ENCODE measurements at regions not wholly inside any gene's neighbourhood (a gene's known extent, or its start where the extent isn't known, plus 50 kb on each side); places are given as distances from the start of the nearest gene placed in this dataset.

- H3K9ac ChIP-seq (ENCODE audit: low read depth, low read length): no peak overlapping the region
- no peak overlapping the region for H3K4me2 ChIP-seq (ENCODE audit: insufficient read depth, low read length)
- DNase-seq (no peak), ATAC-seq (ENCODE audit: insufficient read depth, low read depth) (no peak)
- TF ChIP-seq EZH2 (IDR thresholded peaks at IDR 0.05; ENCODE audit: borderline replicate concordance, low read depth, low read length, severe bottlenecking): no peak
- TF ChIP-seq, protein P1, sequence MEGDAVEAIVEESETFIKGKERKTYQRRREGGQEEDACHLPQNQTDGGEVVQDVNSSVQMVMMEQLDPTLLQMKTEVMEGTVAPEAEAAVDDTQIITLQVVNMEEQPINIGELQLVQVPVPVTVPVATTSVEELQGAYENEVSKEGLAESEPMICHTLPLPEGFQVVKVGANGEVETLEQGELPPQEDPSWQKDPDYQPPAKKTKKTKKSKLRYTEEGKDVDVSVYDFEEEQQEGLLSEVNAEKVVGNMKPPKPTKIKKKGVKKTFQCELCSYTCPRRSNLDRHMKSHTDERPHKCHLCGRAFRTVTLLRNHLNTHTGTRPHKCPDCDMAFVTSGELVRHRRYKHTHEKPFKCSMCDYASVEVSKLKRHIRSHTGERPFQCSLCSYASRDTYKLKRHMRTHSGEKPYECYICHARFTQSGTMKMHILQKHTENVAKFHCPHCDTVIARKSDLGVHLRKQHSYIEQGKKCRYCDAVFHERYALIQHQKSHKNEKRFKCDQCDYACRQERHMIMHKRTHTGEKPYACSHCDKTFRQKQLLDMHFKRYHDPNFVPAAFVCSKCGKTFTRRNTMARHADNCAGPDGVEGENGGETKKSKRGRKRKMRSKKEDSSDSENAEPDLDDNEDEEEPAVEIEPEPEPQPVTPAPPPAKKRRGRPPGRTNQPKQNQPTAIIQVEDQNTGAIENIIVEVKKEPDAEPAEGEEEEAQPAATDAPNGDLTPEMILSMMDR (IDR thresholded peaks at IDR 0.05; ENCODE audit: borderline replicate concordance, extremely low read depth, low read length, poor library complexity, severe bottlenecking): no peak
- no peak overlapping the region for H3K4me3 ChIP-seq (ENCODE audit: low read depth in 1 of 2, low read length in 2 of 2)
- no peaks in the 10 kb centered on the region for H3K27me3 ChIP-seq (ENCODE audit: insufficient read depth, low read length, poor library complexity)
- H3K36me3 ChIP-seq (ENCODE audit: insufficient read depth, low read length): no peaks in the 10 kb centered on the region
- H3K27ac ChIP-seq (ENCODE audit: low read length): no peak overlapping the region
- no peaks in the 10 kb centered on the region for H3K4me1 ChIP-seq (ENCODE audit: insufficient read depth, low read length)
- H3K79me2 ChIP-seq (ENCODE audit: insufficient read depth, low read length): no peaks in the 10 kb centered on the region
- no peak overlapping the region for H2AFZ ChIP-seq (ENCODE audit: low read depth, low read length)
- H4K20me1 ChIP-seq (ENCODE audit: insufficient read depth, low read length): no peaks in the 10 kb centered on the region
- H3K9me3 ChIP-seq (ENCODE audit: insufficient read depth, low read length, severe bottlenecking): no peaks in the 10 kb centered on the region
Observed at GRCh38 chr2:116645155-116645554, 1169.3 kb upstream of the DDX18 start.

DNA sequence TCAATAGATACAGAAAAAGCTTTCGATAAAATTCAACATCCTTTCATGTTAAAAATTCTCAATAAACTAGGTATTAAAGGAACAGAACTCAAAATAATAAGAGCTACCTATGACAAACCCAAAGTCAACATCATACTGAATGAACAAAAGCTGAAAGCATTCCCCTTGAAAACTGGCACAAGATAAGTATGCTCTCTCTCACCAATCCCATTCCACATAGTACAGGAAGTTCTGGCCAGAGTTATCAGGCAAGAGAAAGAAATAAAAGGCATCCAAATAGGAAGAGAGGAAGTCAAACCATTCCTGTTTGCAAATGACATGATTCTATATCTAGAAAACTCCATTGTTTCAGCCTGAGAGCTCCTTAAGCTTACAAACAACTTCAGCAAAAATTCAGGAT is 1145.8 kb upstream of the DDX18 start:
- no peaks in the 10 kb centered on the region for H3K27me3 ChIP-seq (ENCODE audit: insufficient read depth, low read length, poor library complexity)
- no peak overlapping the region for H3K27ac ChIP-seq (ENCODE audit: low read length)
- H4K20me1 ChIP-seq (ENCODE audit: insufficient read depth, low read length): no peaks in the 10 kb centered on the region
- no peak overlapping the region for H3K4me2 ChIP-seq (ENCODE audit: insufficient read depth, low read length)
- TF ChIP-seq, protein P1 (IDR thresholded peaks at IDR 0.05; ENCODE audit: borderline replicate concordance, extremely low read depth, low read length, poor library complexity, severe bottlenecking): no peak
- no peak for TF ChIP-seq EZH2 (IDR thresholded peaks at IDR 0.05; ENCODE audit: borderline replicate concordance, low read depth, low read length, severe bottlenecking)
- no peaks in the 10 kb centered on the region for H3K36me3 ChIP-seq (ENCODE audit: insufficient read depth, low read length)
- H3K9ac ChIP-seq (ENCODE audit: low read depth, low read length): no peak overlapping the region
- ATAC-seq (ENCODE audit: insufficient read depth, low read depth) (no peak), DNase-seq (no peak)
- no peaks in the 10 kb centered on the region for H3K4me1 ChIP-seq (ENCODE audit: insufficient read depth, low read length)
- H3K79me2 ChIP-seq (ENCODE audit: insufficient read depth, low read length): no peaks in the 10 kb centered on the region
- H2AFZ ChIP-seq (ENCODE audit: low read depth, low read length): no peak overlapping the region
- H3K4me3 ChIP-seq (ENCODE audit: low read depth in 1 of 2, low read length in 2 of 2): no peak overlapping the region
- H3K9me3 ChIP-seq (ENCODE audit: insufficient read depth, low read length, severe bottlenecking): no peaks in the 10 kb centered on the region

DNA sequence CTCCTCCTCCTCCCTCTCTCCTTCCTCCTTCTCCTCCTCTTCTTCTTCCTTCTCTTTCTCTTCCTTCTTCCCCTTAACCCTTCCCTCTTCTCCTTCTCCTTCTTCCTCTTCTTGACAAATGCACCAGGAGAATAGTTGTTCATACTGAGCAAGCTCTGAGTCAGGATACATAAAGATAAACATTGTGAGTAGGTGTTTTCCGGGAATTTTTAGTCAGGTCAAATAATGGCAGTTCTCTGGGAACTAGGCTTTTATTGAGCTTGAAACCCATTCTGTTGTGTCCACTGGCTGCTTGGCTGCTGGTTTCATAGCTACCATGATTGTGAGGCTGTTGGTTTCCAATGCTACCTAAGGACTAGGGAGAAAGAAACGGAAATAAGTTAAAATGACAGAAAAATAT is 1144.7 kb upstream of the DDX18 start:
- TF ChIP-seq EZH2 (IDR thresholded peaks at IDR 0.05; ENCODE audit: borderline replicate concordance, low read depth, low read length, severe bottlenecking): no peak
- TF ChIP-seq, protein P1 (IDR thresholded peaks at IDR 0.05; ENCODE audit: borderline replicate concordance, extremely low read depth, low read length, poor library complexity, severe bottlenecking): no peak
- ATAC-seq (ENCODE audit: insufficient read depth, low read depth) (no peak), DNase-seq (no peak)
- no peak overlapping the region for H3K4me3 ChIP-seq (ENCODE audit: low read depth in 1 of 2, low read length in 2 of 2)
- H3K4me2 ChIP-seq (ENCODE audit: insufficient read depth, low read length): no peak overlapping the region
- H3K4me1 ChIP-seq (ENCODE audit: insufficient read depth, low read length): no peaks in the 10 kb centered on the region
- H3K9me3 ChIP-seq (ENCODE audit: insufficient read depth, low read length, severe bottlenecking): no peaks in the 10 kb centered on the region
- H3K9ac ChIP-seq (ENCODE audit: low read depth, low read length): no peak overlapping the region
- H2AFZ ChIP-seq (ENCODE audit: low read depth, low read length): no peak overlapping the region
- no peaks in the 10 kb centered on the region for H3K36me3 ChIP-seq (ENCODE audit: insufficient read depth, low read length)
- H3K79me2 ChIP-seq (ENCODE audit: insufficient read depth, low read length): no peaks in the 10 kb centered on the region
- H3K27ac ChIP-seq (ENCODE audit: low read length): no peak overlapping the region
- H4K20me1 ChIP-seq (ENCODE audit: insufficient read depth, low read length): no peaks in the 10 kb centered on the region
- H3K27me3 ChIP-seq (ENCODE audit: insufficient read depth, low read length, poor library complexity): no peaks in the 10 kb centered on the region

GRCh38 chr2:116674188-116674587 is 1140.3 kb upstream of the DDX18 start:
- Histone ChIP-seq H3K4me3 (ENCODE audit: low read depth in 1 of 2, low read length in 2 of 2) (no peak overlapping the region), H3K27me3 (ENCODE audit: insufficient read depth, low read length, poor library complexity) (no peaks in the 10 kb centered on the region), H4K20me1 (ENCODE audit: insufficient read depth, low read length) (no peaks in the 10 kb centered on the region), H3K36me3 (ENCODE audit: insufficient read depth, low read length) (no peaks in the 10 kb centered on the region), H3K79me2 (ENCODE audit: insufficient read depth, low read length) (no peaks in the 10 kb centered on the region), H3K9ac (ENCODE audit: low read depth, low read length) (no peak overlapping the region), H3K4me2 (ENCODE audit: insufficient read depth, low read length) (no peak overlapping the region), H3K9me3 (ENCODE audit: insufficient read depth, low read length, severe bottlenecking) (no peaks in the 10 kb centered on the region), H2AFZ (ENCODE audit: low read depth, low read length) (no peak overlapping the region), H3K4me1 (ENCODE audit: insufficient read depth, low read length) (no peaks in the 10 kb centered on the region), H3K27ac (ENCODE audit: low read length) (no peak overlapping the region)
- DNase-seq: no peak
- no peak for ATAC-seq (ENCODE audit: insufficient read depth, low read depth)
- TF ChIP-seq, protein P1 (IDR thresholded peaks at IDR 0.05; ENCODE audit: borderline replicate concordance, extremely low read depth, low read length, poor library complexity, severe bottlenecking): no peak

Measured in DND-41 (cell line).